Upper lobe of right lung (tissue), 1 donor: ENCODE measurements at regions not wholly inside any gene's neighbourhood (a gene's known extent, or its start where the extent isn't known, plus 50 kb on each side); places are given as distances from the start of the nearest gene placed in this dataset.

Experiments
- ATAC-seq: fragments of 200-7000 bp; cut with Tn5 transposase; one replicate; pipeline ENCODE4 v1.9.1; 2020; ENCODE audit warnings: mild to moderate bottlenecking, moderate library complexity
- DNase-seq: peaks from one replicate; pipeline ENCODE4 v3.0.0-alpha.2; 2020
- H3K27ac ChIP-seq: fragments of 200-600 bp; one replicate; pipeline ENCODE4 v1.8.0; 2022
- H3K27me3 ChIP-seq: fragments of 200-600 bp; one replicate; pipeline ENCODE4 v1.8.0; 2022; ENCODE audit warnings: mild to moderate bottlenecking
- H3K36me3 ChIP-seq: fragments of 200-600 bp; one replicate; pipeline ENCODE4 v1.8.0; 2022
- H3K4me1 ChIP-seq: fragments of 200-600 bp; one replicate; pipeline ENCODE4 v1.8.0; 2022
- H3K4me3 ChIP-seq: fragments of 200-600 bp; one replicate; pipeline ENCODE4 v1.8.0; 2022; ENCODE audit warnings: mild to moderate bottlenecking
- H3K9me3 ChIP-seq: fragments of 200-600 bp; one replicate; pipeline ENCODE4 v1.8.0; 2022
- CTCF ChIP-seq: fragments of 200-600 bp; IDR thresholded peaks from one replicate; pipeline ENCODE4 v1.8.0; 2022; ENCODE audit warnings: antibody characterized with exemption
- intact Hi-C: fragments of 100-400 bp; cut with DNase I; formaldehyde crosslinking; loops from one replicate; pipeline ENCODE4 v1.11.0; 2022
- donor health status: DM: no; HTN: yes; CAD: no; lungs with severe emphysema.

GRCh38 chr13:21796066-21796465, 125.2 kb downstream of the FGF9 start:
- Histone ChIP-seq H3K4me1 (no peaks in the 10 kb centered on the region), H3K9me3 (no peaks in the 10 kb centered on the region), H3K27ac (no peak overlapping the region), H3K4me3 (no peak overlapping the region), H3K36me3 (no peaks in the 10 kb centered on the region), H3K27me3 (no peaks in the 10 kb centered on the region)
- DNase-seq: no peak
- ATAC-seq: no peak
- no peak for TF ChIP-seq CTCF
- intact Hi-C loops: no loop called here

DNA sequence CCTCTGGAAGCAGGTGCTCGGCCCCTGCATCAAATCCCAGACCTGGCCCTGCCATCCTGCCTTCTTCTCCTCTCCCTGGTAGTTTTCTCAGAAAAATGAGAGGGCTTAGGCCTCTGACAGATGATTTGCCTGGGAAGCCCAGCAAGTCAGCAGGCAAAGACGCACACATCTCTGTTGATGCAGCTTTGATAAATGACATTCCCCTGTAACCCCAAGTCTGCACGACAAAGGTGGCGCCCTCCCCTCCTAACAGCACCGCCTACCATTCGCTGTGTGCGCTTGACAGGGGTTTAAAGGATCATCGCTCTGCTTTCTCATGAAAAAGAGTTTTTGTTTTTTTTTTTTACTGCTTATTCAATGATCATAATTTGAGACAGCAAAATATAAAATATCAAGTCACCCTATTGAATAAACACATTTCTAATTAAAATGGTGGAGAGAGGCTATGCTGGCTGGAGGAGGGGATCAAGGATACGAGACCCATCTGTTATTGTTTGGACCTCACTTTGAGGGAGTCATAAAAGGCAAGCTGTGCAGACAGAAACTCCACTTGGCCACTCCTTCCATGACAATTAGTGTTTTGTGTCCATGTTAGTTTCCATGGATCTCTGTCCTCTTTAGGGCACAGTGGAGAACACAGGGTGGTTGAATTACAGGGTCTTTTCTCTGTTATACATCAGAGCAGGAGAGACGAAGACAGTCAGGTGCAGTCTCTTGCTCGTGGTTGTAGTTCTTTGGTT, 126.1 kb downstream of the FGF9 start:
- no peaks in the 10 kb centered on the region for H3K36me3 ChIP-seq
- ATAC-seq (no peak), DNase-seq (no peak)
- no peak overlapping the region for H3K27ac ChIP-seq
- no peak for TF ChIP-seq CTCF
- no peaks in the 10 kb centered on the region for H3K4me1 ChIP-seq
- no peak overlapping the region for H3K4me3 ChIP-seq
- intact Hi-C loops: no loop called here
- no peaks in the 10 kb centered on the region for H3K9me3 ChIP-seq
- no peaks in the 10 kb centered on the region for H3K27me3 ChIP-seq

GRCh38 chr13:21797736-21798135, 126.9 kb downstream of the FGF9 start:
- TF ChIP-seq CTCF: no peak
- ATAC-seq (no peak), DNase-seq (no peak)
- Histone ChIP-seq H3K27me3 (no peaks in the 10 kb centered on the region), H3K4me3 (no peak overlapping the region), H3K4me1 (no peaks in the 10 kb centered on the region), H3K9me3 (no peaks in the 10 kb centered on the region), H3K27ac (no peak overlapping the region), H3K36me3 (no peaks in the 10 kb centered on the region)
- intact Hi-C loops: no loop called here

DNA sequence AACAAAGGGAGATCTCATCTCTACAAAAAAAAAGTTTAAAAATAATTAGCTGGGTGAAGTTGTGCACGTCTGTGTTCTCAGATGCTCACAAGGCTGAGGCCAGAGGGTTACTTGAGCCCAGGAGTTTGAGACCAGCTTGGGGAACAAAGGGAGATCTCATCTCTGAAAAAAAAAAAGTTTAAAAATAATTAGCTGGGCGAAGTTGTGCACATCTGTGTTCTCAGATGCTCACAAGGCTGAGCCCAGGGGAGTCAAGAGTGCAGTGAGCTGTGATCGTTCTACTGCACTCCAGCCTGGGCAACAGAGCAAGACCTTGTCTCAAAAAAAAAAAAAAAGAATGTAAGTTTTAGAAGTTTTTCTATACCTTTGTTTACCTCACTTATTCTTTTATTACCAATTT, 127.3 kb downstream of the FGF9 start:
- H3K27ac ChIP-seq: no peak overlapping the region
- no peaks in the 10 kb centered on the region for H3K4me1 ChIP-seq
- intact Hi-C loops: no loop called here
- no peaks in the 10 kb centered on the region for H3K36me3 ChIP-seq
- no peaks in the 10 kb centered on the region for H3K9me3 ChIP-seq
- no peaks in the 10 kb centered on the region for H3K27me3 ChIP-seq
- DNase-seq (no peak), ATAC-seq (no peak)
- no peak for TF ChIP-seq CTCF
- no peak overlapping the region for H3K4me3 ChIP-seq

DNA sequence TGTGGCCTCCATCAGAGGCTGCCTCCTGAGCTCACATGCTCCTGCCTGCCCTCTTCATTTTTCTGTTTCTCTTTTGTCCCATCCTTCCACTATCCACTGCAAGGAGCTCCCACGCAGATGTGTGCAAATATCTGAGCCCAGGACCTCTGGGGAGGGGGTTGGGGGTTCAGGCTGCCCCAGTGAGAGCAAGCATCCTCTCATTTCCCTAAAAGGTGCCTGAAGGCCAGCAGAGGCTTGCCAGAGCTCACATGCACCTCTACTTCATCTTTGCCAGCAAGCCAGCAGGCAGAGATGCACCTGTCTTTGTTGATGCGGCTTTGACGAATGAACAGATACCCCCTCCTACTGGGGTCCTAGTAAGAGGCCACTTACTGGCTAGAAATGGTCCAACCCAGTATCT, 128.8 kb downstream of the FGF9 start:
- DNase-seq (no peak), ATAC-seq (no peak)
- intact Hi-C loops: no loop called here
- TF ChIP-seq CTCF: no peak
- Histone ChIP-seq H3K9me3 (no peaks in the 10 kb centered on the region), H3K4me1 (no peaks in the 10 kb centered on the region), H3K27ac (no peak overlapping the region), H3K27me3 (no peaks in the 10 kb centered on the region), H3K4me3 (no peak overlapping the region), H3K36me3 (no peaks in the 10 kb centered on the region)
